Inflammatory macrophage (primary cell): ENCODE measurements at regions not wholly inside any gene's neighbourhood (a gene's known extent, or its start where the extent isn't known, plus 50 kb on each side); places are given as distances from the start of the nearest gene placed in this dataset.
"Not testable (repeated sequence)": the region's sequence is repeated elsewhere in the genome, so short reads cannot be mapped to it uniquely, and the experiment has no call there.

ENCODE experiments used
- DNase-seq, 2 donors: peaks; one replicate each; pipeline ENCODE4 v3.0.0-alpha.2; 2020 to 2022

GRCh38 chr4:173091362-173091761 is 77.2 kb upstream of the GALNT7 start:
- DNase-seq, result no peak

GRCh38 chr4:173091958-173092357 is 76.7 kb upstream of the GALNT7 start:
- no peak for DNase-seq

GRCh38 chr4:173093361-173093760 is 75.2 kb upstream of the GALNT7 start:
- DNase-seq, result no peak

GRCh38 chr4:173094739-173095421 is 73.7 kb upstream of the GALNT7 start:
- no peak for DNase-seq

- not testable (repeated sequence) for DNase-seq
Observed at GRCh38 chr4:173099447-173099846, 69.2 kb upstream of the GALNT7 start.

- DNase-seq, result no peak
Observed at GRCh38 chr4:173111031-173111430, 57.6 kb upstream of the GALNT7 start.

- peak; percentile 40 to 53 for DNase-seq
Observed at GRCh38 chr4:173117430-173117829, 51.2 kb upstream of the GALNT7 start.
